Suppressor macrophage treated with lipopolysaccharide for 4 hours (primary cell): ENCODE measurements at regions not wholly inside any gene's neighbourhood (a gene's known extent, or its start where the extent isn't known, plus 50 kb on each side); places are given as distances from the start of the nearest gene placed in this dataset.
"Not testable (repeated sequence)": the region's sequence is repeated elsewhere in the genome, so short reads cannot be mapped to it uniquely, and the experiment has no call there.

Experiments
- DNase-seq: peaks from one replicate; pipeline ENCODE4 v3.0.0-alpha.2; 2020

GRCh38 chr1:60489916-60490480 is 416.4 kb upstream of the C1orf87 start:
- not testable (repeated sequence) for DNase-seq

GRCh38 chr1:60488847-60489246 is 415.3 kb upstream of the C1orf87 start:
- DNase-seq = no peak

GRCh38 chr1:60487565-60488345 is 414.2 kb upstream of the C1orf87 start:
- no peak for DNase-seq

GRCh38 chr1:60483509-60483908 is 409.9 kb upstream of the C1orf87 start:
- DNase-seq = no peak

- no peak for DNase-seq
These were observed 396.7 kb upstream of the C1orf87 start for GRCh38 chr1:60470246-60470645.

- no peak for DNase-seq
These were observed 390.2 kb upstream of the C1orf87 start for GRCh38 chr1:60463786-60464185.

- DNase-seq = no peak
These were observed 389.6 kb upstream of the C1orf87 start for GRCh38 chr1:60463146-60463545.

- DNase-seq = no peak
These were observed 388.5 kb upstream of the C1orf87 start for GRCh38 chr1:60461925-60462595.

GRCh38 chr1:60458111-60458510 is 384.5 kb upstream of the C1orf87 start:
- DNase-seq = no peak

- DNase-seq = no peak
These were observed 376.3 kb upstream of the C1orf87 start for GRCh38 chr1:60449876-60450275.

GRCh38 chr1:60448850-60449249 is 375.3 kb upstream of the C1orf87 start:
- DNase-seq = no peak

GRCh38 chr1:60444680-60445079 is 371.1 kb upstream of the C1orf87 start:
- no peak for DNase-seq

- no peak for DNase-seq
These were observed 362.6 kb upstream of the C1orf87 start for GRCh38 chr1:60436186-60436585.

GRCh38 chr1:60431593-60431992 is 358.0 kb upstream of the C1orf87 start:
- DNase-seq = no peak

GRCh38 chr1:60430375-60430774 is 356.8 kb upstream of the C1orf87 start:
- DNase-seq = no peak

- no peak for DNase-seq
These were observed 354.6 kb upstream of the C1orf87 start for GRCh38 chr1:60428127-60428526.

GRCh38 chr1:60427701-60428100 is 354.1 kb upstream of the C1orf87 start:
- no peak for DNase-seq

- DNase-seq = no peak
These were observed 353.6 kb upstream of the C1orf87 start for GRCh38 chr1:60427194-60427593.

GRCh38 chr1:60425528-60425927 is 352.0 kb upstream of the C1orf87 start:
- no peak for DNase-seq

GRCh38 chr1:60423146-60423780 is 349.7 kb upstream of the C1orf87 start:
- DNase-seq = no peak

- no peak for DNase-seq
These were observed 348.4 kb upstream of the C1orf87 start for GRCh38 chr1:60421965-60422364.

GRCh38 chr1:60419023-60419422 is 345.5 kb upstream of the C1orf87 start:
- no peak for DNase-seq

GRCh38 chr1:60415696-60416095 is 342.1 kb upstream of the C1orf87 start:
- no peak for DNase-seq

GRCh38 chr1:60413091-60413490 is 339.5 kb upstream of the C1orf87 start:
- no peak for DNase-seq
